ENCODE measurements at regions not wholly inside any gene's neighbourhood (a gene's known extent, or its start where the extent isn't known, plus 50 kb on each side); places are given as distances from the start of the nearest gene placed in this dataset.

GRCh38 chr7:9981742-9982349 lies 991.8 kb upstream of the PHF14 start:
- DNase-seq (ENCODE audit: low read depth in 3 of 3): no peak

GRCh38 chr7:9983048-9983447 lies 990.6 kb upstream of the PHF14 start:
- no peak for DNase-seq (ENCODE audit: low read depth in 3 of 3)

- DNase-seq (ENCODE audit: low read depth in 3 of 3): no peak
Observed at GRCh38 chr7:10015687-10016086, 958.0 kb upstream of the PHF14 start.

- no peak for DNase-seq (ENCODE audit: low read depth in 3 of 3)
Observed at GRCh38 chr7:10022480-10022879, 951.2 kb upstream of the PHF14 start.

GRCh38 chr7:10022957-10023356 lies 950.7 kb upstream of the PHF14 start:
- no peak for DNase-seq (ENCODE audit: low read depth in 3 of 3)

GRCh38 chr7:10034843-10035556 lies 938.7 kb upstream of the PHF14 start:
- DNase-seq (ENCODE audit: low read depth in 3 of 3): no peak

GRCh38 chr7:10036693-10037092 lies 937.0 kb upstream of the PHF14 start:
- no peak for DNase-seq (ENCODE audit: low read depth in 3 of 3)

- DNase-seq (ENCODE audit: low read depth in 3 of 3): no peak
Observed at GRCh38 chr7:10038351-10038750, 935.3 kb upstream of the PHF14 start.

GRCh38 chr7:10040674-10041073 lies 933.0 kb upstream of the PHF14 start:
- DNase-seq (ENCODE audit: low read depth in 3 of 3): no peak

GRCh38 chr7:10070899-10071298 lies 902.8 kb upstream of the PHF14 start:
- no peak for DNase-seq (ENCODE audit: low read depth in 3 of 3)

GRCh38 chr7:10075866-10076265 lies 897.8 kb upstream of the PHF14 start:
- no peak for DNase-seq (ENCODE audit: low read depth in 3 of 3)

- no peak for DNase-seq (ENCODE audit: low read depth in 3 of 3)
Observed at GRCh38 chr7:10076660-10077300, 896.9 kb upstream of the PHF14 start.

GRCh38 chr7:10079572-10079971 lies 894.1 kb upstream of the PHF14 start:
- DNase-seq (ENCODE audit: low read depth in 3 of 3): no peak

- DNase-seq (ENCODE audit: low read depth in 3 of 3): no peak
Observed at GRCh38 chr7:10082896-10083295, 890.8 kb upstream of the PHF14 start.

- no peak for DNase-seq (ENCODE audit: low read depth in 3 of 3)
Observed at GRCh38 chr7:10083766-10084165, 889.9 kb upstream of the PHF14 start.

GRCh38 chr7:10085231-10085630 lies 888.4 kb upstream of the PHF14 start:
- no peak for DNase-seq (ENCODE audit: low read depth in 3 of 3)

- DNase-seq (ENCODE audit: low read depth in 3 of 3): no peak
Observed at GRCh38 chr7:10100572-10100971, 873.1 kb upstream of the PHF14 start.

GRCh38 chr7:10101351-10101750 lies 872.3 kb upstream of the PHF14 start:
- DNase-seq (ENCODE audit: low read depth in 3 of 3): no peak

- no peak for DNase-seq (ENCODE audit: low read depth in 3 of 3)
Observed at GRCh38 chr7:10104292-10104691, 869.4 kb upstream of the PHF14 start.

- DNase-seq (ENCODE audit: low read depth in 3 of 3): no peak
Observed at GRCh38 chr7:10106609-10107008, 867.1 kb upstream of the PHF14 start.

- no peak for DNase-seq (ENCODE audit: low read depth in 3 of 3)
Observed at GRCh38 chr7:10116511-10116910, 857.2 kb upstream of the PHF14 start.

GRCh38 chr7:10117815-10118214 lies 855.9 kb upstream of the PHF14 start:
- DNase-seq (ENCODE audit: low read depth in 3 of 3): no peak

- DNase-seq (ENCODE audit: low read depth in 3 of 3): no peak
Observed at GRCh38 chr7:10120936-10121335, 852.7 kb upstream of the PHF14 start.
